ENCODE measurements at regions not wholly inside any gene's neighbourhood (a gene's known extent, or its start where the extent isn't known, plus 50 kb on each side); places are given as distances from the start of the nearest gene placed in this dataset.

- DNase-seq (no peak), ATAC-seq (no peak)
- Histone ChIP-seq H3K27ac (no peak overlapping the region), H3K4me1 (no peaks in the 10 kb centered on the region), H3K27me3 (no peaks in the 10 kb centered on the region), H3K9me3 (no peaks in the 10 kb centered on the region), H3K4me3 (no peak overlapping the region), H3K36me3 (no peaks in the 10 kb centered on the region)
- TF ChIP-seq CTCF (IDR thresholded peaks at IDR 0.05) (no peak), POLR2A (IDR thresholded peaks at IDR 0.05) (no peak)
- WGBS (ENCODE audit: insufficient coverage, low coverage, low lambda C conversion rate, missing lambda C conversion rate) = 84% methylated on average over 2 of the region's 2 CpGs
- intact Hi-C loops (cut with DNase I) = no loop called here
These were observed 394.4 kb upstream of the AUTS2 start for GRCh38 chr7:69203871-69204270.

GRCh38 chr7:69204943-69205342 lies 393.3 kb upstream of the AUTS2 start:
- Histone ChIP-seq H3K36me3 (no peaks in the 10 kb centered on the region), H3K27ac (no peak overlapping the region), H3K4me3 (no peak overlapping the region), H3K9me3 (no peaks in the 10 kb centered on the region), H3K4me1 (no peaks in the 10 kb centered on the region), H3K27me3 (no peaks in the 10 kb centered on the region)
- TF ChIP-seq POLR2A (IDR thresholded peaks at IDR 0.05) = no peak
- TF ChIP-seq CTCF (IDR thresholded peaks at IDR 0.05) = no peak
- intact Hi-C loops (cut with DNase I) = no loop called here
- WGBS (ENCODE audit: insufficient coverage, low coverage, low lambda C conversion rate, missing lambda C conversion rate) = 76% methylated on average over 3 of the region's 3 CpGs
- ATAC-seq (no peak), DNase-seq (no peak)

DNA sequence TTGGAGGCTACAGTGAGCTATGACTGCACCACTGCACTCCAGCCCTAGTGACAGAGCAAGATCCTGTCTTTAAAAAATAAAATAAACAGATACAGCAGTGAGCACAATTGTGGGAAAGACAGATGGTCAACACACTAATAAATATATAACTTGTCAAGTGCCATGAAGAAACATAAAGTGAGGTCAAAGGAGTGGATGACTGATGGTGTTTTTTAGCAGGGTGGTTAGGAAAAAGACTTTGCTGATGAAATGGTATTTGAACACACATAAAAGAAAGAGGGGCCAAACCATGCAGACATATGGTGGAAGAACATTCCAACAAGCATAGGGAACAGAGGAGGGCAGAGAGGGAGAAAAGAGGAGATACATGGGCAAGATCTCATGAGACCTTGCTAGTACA lies 392.7 kb upstream of the AUTS2 start:
- intact Hi-C loops (cut with DNase I) = no loop called here
- no peak for ATAC-seq
- no peaks in the 10 kb centered on the region for H3K9me3 ChIP-seq
- TF ChIP-seq CTCF (IDR thresholded peaks at IDR 0.05) (no peak), POLR2A (IDR thresholded peaks at IDR 0.05) (no peak)
- H3K4me1 ChIP-seq = no peaks in the 10 kb centered on the region
- DNase-seq = no peak
- no peaks in the 10 kb centered on the region for H3K27me3 ChIP-seq
- no peaks in the 10 kb centered on the region for H3K36me3 ChIP-seq
- H3K4me3 ChIP-seq = no peak overlapping the region
- no peak overlapping the region for H3K27ac ChIP-seq

DNA sequence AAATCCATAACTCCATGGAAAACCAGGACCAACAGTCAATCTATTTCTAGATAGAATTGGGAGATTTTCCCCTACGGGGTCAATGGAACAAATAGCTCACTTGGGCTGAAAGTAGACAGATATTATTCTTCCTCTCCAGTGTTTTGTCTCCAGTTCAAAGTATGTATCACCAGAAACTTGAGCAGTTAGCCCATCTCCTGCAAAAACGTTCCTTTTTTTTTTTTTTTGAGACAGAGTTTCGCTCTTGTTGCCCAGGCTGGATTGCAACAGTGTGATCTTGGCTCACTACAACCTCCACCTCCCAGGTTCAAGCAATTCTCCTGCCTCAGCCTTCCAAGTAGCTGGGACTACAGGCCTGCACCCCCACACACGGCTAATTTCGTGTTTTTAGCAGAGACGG lies 390.0 kb upstream of the AUTS2 start:
- no peak for DNase-seq
- no peak overlapping the region for H3K27ac ChIP-seq
- intact Hi-C loops (cut with DNase I) = no loop called here
- no peaks in the 10 kb centered on the region for H3K4me1 ChIP-seq
- no peak overlapping the region for H3K4me3 ChIP-seq
- 74% methylated on average over 6 of the region's 6 CpGs for WGBS (ENCODE audit: insufficient coverage, low coverage, low lambda C conversion rate, missing lambda C conversion rate)
- no peaks in the 10 kb centered on the region for H3K36me3 ChIP-seq
- ATAC-seq = no peak
- no peaks in the 10 kb centered on the region for H3K27me3 ChIP-seq
- TF ChIP-seq CTCF (IDR thresholded peaks at IDR 0.05) (no peak), POLR2A (IDR thresholded peaks at IDR 0.05) (no peak)
- no peaks in the 10 kb centered on the region for H3K9me3 ChIP-seq

DNA sequence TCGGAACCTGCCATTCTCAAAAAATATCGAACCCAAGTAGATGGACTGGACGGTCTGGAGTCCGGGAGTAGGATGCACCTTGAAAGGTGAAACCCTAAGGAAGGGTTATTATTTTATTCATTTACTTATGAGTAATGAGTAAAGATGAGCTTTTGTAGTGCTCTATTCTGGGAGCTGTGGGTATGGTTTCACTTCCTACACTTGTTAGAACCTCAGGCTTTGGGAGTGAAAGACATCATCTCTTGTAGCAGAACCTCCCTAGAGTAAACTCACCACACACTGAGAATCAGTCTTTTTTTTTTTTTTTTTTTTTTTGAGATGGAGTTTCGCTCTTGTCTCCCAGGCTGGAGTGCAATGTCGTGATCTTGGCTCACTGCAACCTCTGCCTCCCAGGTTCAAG lies 389.4 kb upstream of the AUTS2 start:
- no peak overlapping the region for H3K4me3 ChIP-seq
- no peaks in the 10 kb centered on the region for H3K4me1 ChIP-seq
- no peaks in the 10 kb centered on the region for H3K36me3 ChIP-seq
- no peak for ATAC-seq
- H3K27ac ChIP-seq = no peak overlapping the region
- WGBS (ENCODE audit: insufficient coverage, low coverage, low lambda C conversion rate, missing lambda C conversion rate) = 100% methylated on average over 5 of the region's 6 CpGs
- intact Hi-C loops (cut with DNase I) = no loop called here
- H3K27me3 ChIP-seq = no peaks in the 10 kb centered on the region
- no peak for DNase-seq
- H3K9me3 ChIP-seq = no peaks in the 10 kb centered on the region
- TF ChIP-seq POLR2A (IDR thresholded peaks at IDR 0.05) (no peak), CTCF (IDR thresholded peaks at IDR 0.05) (no peak)
